CD14-positive monocyte (primary cell): ENCODE measurements at regions not wholly inside any gene's neighbourhood (a gene's known extent, or its start where the extent isn't known, plus 50 kb on each side); places are given as distances from the start of the nearest gene placed in this dataset.
"Not testable (repeated sequence)": the region's sequence is repeated elsewhere in the genome, so short reads cannot be mapped to it uniquely, and the experiment has no call there.

Experiments used
- DNase-seq, 3 donors: peaks; one replicate each; pipeline ENCODE4 v3.0.0-alpha.2; 2011 to 2022
- H2AFZ ChIP-seq: 2 replicates; pipeline ENCODE4 v1.6.0; 2012; ENCODE audit warnings: mild to moderate bottlenecking, low read depth, low read length, inconsistent platforms; ENCODE audit not compliant: insufficient read depth, poor library complexity, severe bottlenecking
- H3K27ac ChIP-seq, 2 donors: 1 replicate in 1 of 2; 2 replicates in 1 of 2; pipeline ENCODE4 v1.5.1; 2012 to 2013; ENCODE audit warnings: low read length in 2 of 2, control low read depth in 1 of 2, inconsistent platforms in 1 of 2, low read depth in 1 of 2, mild to moderate bottlenecking in 1 of 2
- H3K27me3 ChIP-seq, 2 donors: one replicate each; pipeline versions ENCODE4 v1.6.0 to v1.6.1; 2011 to 2013; ENCODE audit warnings: low read length in 2 of 2; ENCODE audit not compliant: control insufficient read depth in 2 of 2, insufficient read depth in 2 of 2
- H3K36me3 ChIP-seq, 2 donors: replicated peaks in 1 of 2; 1 replicate in 1 of 2; 2 replicates in 1 of 2; pipeline versions ENCODE4 v1.5.1 to v1.6.1; 2012 to 2013; ENCODE audit warnings: low read length in 2 of 2, control low read depth in 1 of 2, inconsistent platforms in 1 of 2, mild to moderate bottlenecking in 1 of 2; ENCODE audit not compliant: insufficient read depth in 2 of 2, control insufficient read depth in 1 of 2
- H3K4me1 ChIP-seq, 2 donors: 1 replicate in 1 of 2; 2 replicates in 1 of 2; pipeline versions ENCODE4 v1.5.1 to v1.6.1; 2012 to 2013; ENCODE audit warnings: low read length in 2 of 2, control low read depth in 1 of 2, inconsistent platforms in 1 of 2, mild to moderate bottlenecking in 1 of 2, moderate library complexity in 1 of 2; ENCODE audit not compliant: insufficient read depth in 2 of 2, control insufficient read depth in 1 of 2
- H3K4me2 ChIP-seq: replicated peaks from 2 replicates; pipeline ENCODE3; 2012; ENCODE audit warnings: low read length, moderate library complexity, mild to moderate bottlenecking; ENCODE audit not compliant: poor library complexity, severe bottlenecking; ENCODE audit errors: extremely low read depth
- H3K4me3 ChIP-seq, 3 experiments: fragments of 200-600 bp in 1 of 3; sonication (generic) in 1 of 3; replicated peaks in 1 of 3; 1 replicate in 2 of 3; 2 replicates in 1 of 3; pipeline ENCODE4 v1.5.1; 2011 to 2013; ENCODE audit warnings: low read length in 3 of 3, mild to moderate bottlenecking in 3 of 3, control low read depth in 2 of 3, low read depth in 2 of 3, inconsistent platforms in 1 of 3, moderate library complexity in 1 of 3
- H3K79me2 ChIP-seq: 2 replicates; pipeline ENCODE4 v1.6.0; 2012; ENCODE audit warnings: mild to moderate bottlenecking, control low read depth, inconsistent platforms, low read length, moderate library complexity; ENCODE audit not compliant: insufficient read depth
- H3K9ac ChIP-seq: 2 replicates; pipeline ENCODE4 v1.6.0; 2017; ENCODE audit warnings: low read length, mild to moderate bottlenecking; ENCODE audit not compliant: insufficient read depth, poor library complexity, severe bottlenecking
- H3K9me3 ChIP-seq, 2 donors: replicated peaks in 1 of 2; 1 replicate in 1 of 2; 2 replicates in 1 of 2; pipeline versions ENCODE4 v1.5.1 to v1.6.1; 2012 to 2013; ENCODE audit warnings: low read length in 2 of 2, control low read depth in 1 of 2; ENCODE audit not compliant: control insufficient read depth in 1 of 2, insufficient read depth in 1 of 2
- H4K20me1 ChIP-seq: 2 replicates; pipeline ENCODE4 v1.6.0; 2012; ENCODE audit warnings: mild to moderate bottlenecking, low read length, control low read depth, moderate library complexity; ENCODE audit not compliant: insufficient read depth
- H3K27ac Mint-ChIP-seq, 7 donors: one replicate each; pipeline ENCODE4 v1.8.0; 2020; ENCODE audit warnings: mild to moderate bottlenecking in 7 of 7, mixed read lengths in 7 of 7, moderate library complexity in 6 of 7, inconsistent platforms in 2 of 7
- H3K27me3 Mint-ChIP-seq, 3 donors: one replicate each; pipeline ENCODE4 v1.8.0; 2021 to 2022; ENCODE audit warnings: low read depth in 3 of 3, mild to moderate bottlenecking in 3 of 3, mixed read lengths in 3 of 3, moderate library complexity in 3 of 3, inconsistent platforms in 1 of 3
- H3K36me3 Mint-ChIP-seq, 2 donors: one replicate each; pipeline ENCODE4 v1.8.0; 2020; ENCODE audit warnings: mixed read lengths in 2 of 2, inconsistent platforms in 1 of 2, mild to moderate bottlenecking in 1 of 2
- H3K4me1 Mint-ChIP-seq: one replicate; pipeline ENCODE4 v1.8.0; 2020; ENCODE audit warnings: mild to moderate bottlenecking, mixed read lengths
- H3K4me3 Mint-ChIP-seq, 2 donors: one replicate each; pipeline ENCODE4 v1.8.0; 2020; ENCODE audit warnings: mild to moderate bottlenecking in 2 of 2, mixed read lengths in 2 of 2, moderate library complexity in 1 of 2
- H3K9me3 Mint-ChIP-seq, 7 donors: one replicate each; pipeline ENCODE4 v1.8.0; 2020 to 2022; ENCODE audit warnings: mixed read lengths in 7 of 7, mild to moderate bottlenecking in 6 of 7, moderate library complexity in 6 of 7, inconsistent platforms in 2 of 7
- CTCF ChIP-seq: fragments of 200-600 bp; IDR thresholded peaks from one replicate; pipeline ENCODE4 v1.8.0; 2022; ENCODE audit warnings: antibody characterized with exemption, mild to moderate bottlenecking
- WGBS: methylation state at CpG from one replicate; pipeline ENCODE4 v1.1.5; 2013; ENCODE audit warnings: missing lambda C conversion rate; ENCODE audit not compliant: insufficient coverage; 5-methylcytosine and 5-hydroxymethylcytosine counted together
- intact Hi-C, 2 donors: fragments of 100-400 bp; cut with micrococcal nuclease; formaldehyde crosslinking; loops; one replicate each; pipeline versions ENCODE4 v1.15.0 to v1.15.1; 2023

- Mint-ChIP-seq H3K36me3 (no peaks in the 10 kb centered on the region), H3K27me3 (no peaks in the 10 kb centered on the region), H3K4me1 (no peaks in the 10 kb centered on the region), H3K4me3 (no peak overlapping the region), H3K27ac (no peak overlapping the region), H3K9me3 (peaks cover 7 to 24% (median 17%) of the 10 kb centered on the region in 7 donors)
- no peak overlapping the region for H3K4me2 ChIP-seq
- H3K4me1 ChIP-seq = no peaks in the 10 kb centered on the region
- H3K9me3 ChIP-seq = peaks cover 8 to 20% of the 10 kb centered on the region in 2 donors
- no peak overlapping the region for H3K27ac ChIP-seq
- H3K9ac ChIP-seq = no peak overlapping the region
- no peaks in the 10 kb centered on the region for H4K20me1 ChIP-seq
- H3K36me3 ChIP-seq = no peaks in the 10 kb centered on the region
- no peak overlapping the region for H2AFZ ChIP-seq
- H3K4me3 ChIP-seq = no peak overlapping the region
- H3K79me2 ChIP-seq = no peaks in the 10 kb centered on the region
- no peaks in the 10 kb centered on the region for H3K27me3 ChIP-seq
- no CpG with 5 or more reads among the region's 2 CpGs for WGBS
- no peak for TF ChIP-seq CTCF
- intact Hi-C loops = no loop called here
- no peak for DNase-seq
Observed at GRCh38 chr4:124067046-124067445, 645.5 kb downstream of the ANKRD50 start.

- no peak for TF ChIP-seq CTCF
- no peaks in the 10 kb centered on the region for H3K27me3 Mint-ChIP-seq
- H3K36me3 Mint-ChIP-seq = no peaks in the 10 kb centered on the region
- no peaks in the 10 kb centered on the region for H3K4me1 Mint-ChIP-seq
- H3K4me3 Mint-ChIP-seq = no peak overlapping the region
- Histone ChIP-seq H3K27ac (no peak overlapping the region), H3K9ac (no peak overlapping the region), H3K36me3 (no peaks in the 10 kb centered on the region), H3K9me3 (peaks cover 22 to 31% of the 10 kb centered on the region in 2 donors), H3K4me2 (no peak overlapping the region), H4K20me1 (no peaks in the 10 kb centered on the region), H3K79me2 (no peaks in the 10 kb centered on the region), H3K27me3 (no peaks in the 10 kb centered on the region), H3K4me1 (no peaks in the 10 kb centered on the region), H3K4me3 (no peak overlapping the region), H2AFZ (no peak overlapping the region)
- DNase-seq = no peak
- H3K9me3 Mint-ChIP-seq = peaks cover 21 to 42% (median 34%) of the 10 kb centered on the region in 7 donors
- H3K27ac Mint-ChIP-seq = peak overlapping the region in 1 of 7 donors; percentile 14
- WGBS = no CpG with 5 or more reads among the region's 3 CpGs
- intact Hi-C loops = no loop called here
Observed at GRCh38 chr4:124070688-124071484, 641.6 kb downstream of the ANKRD50 start.

DNA sequence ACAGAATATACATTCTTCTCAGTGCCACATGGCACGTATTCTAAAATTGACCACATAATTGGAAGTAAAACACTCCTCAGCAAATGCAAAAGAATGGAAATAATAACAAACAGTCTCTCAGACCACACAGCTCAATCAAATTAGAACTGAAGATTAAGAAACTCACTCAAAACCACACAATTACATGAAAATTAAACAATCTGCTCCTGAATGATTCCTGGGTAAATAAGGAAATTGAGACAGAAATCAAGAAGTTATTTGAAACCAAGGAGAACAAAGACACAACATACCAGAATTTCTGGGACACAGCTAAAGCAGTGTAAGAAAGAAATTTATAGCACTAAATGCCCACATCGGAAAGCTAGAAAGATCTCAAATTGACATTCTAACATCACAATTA, 637.3 kb downstream of the ANKRD50 start:
- H3K36me3 Mint-ChIP-seq, intact Hi-C loops: not testable (repeated sequence)
- peaks cover 18 to 23% of the 10 kb centered on the region in 2 donors for H3K9me3 ChIP-seq

More for the DNA sequence above, 637.3 kb downstream of the ANKRD50 start:
- H3K4me3 Mint-ChIP-seq, H3K27me3 Mint-ChIP-seq, H3K4me1 Mint-ChIP-seq, H3K4me3 ChIP-seq, DNase-seq, H2AFZ ChIP-seq, H3K36me3 ChIP-seq, H3K79me2 ChIP-seq, H3K27ac Mint-ChIP-seq, H3K4me2 ChIP-seq, H3K27me3 ChIP-seq, H3K4me1 ChIP-seq, H4K20me1 ChIP-seq, H3K9ac ChIP-seq, H3K27ac ChIP-seq: not testable (repeated sequence)
- H3K9me3 Mint-ChIP-seq = peaks cover 18 to 41% (median 31%) of the 10 kb centered on the region in 7 donors
- 100% methylated on average over 1 of the region's 2 CpGs for WGBS
